CMK (cell line): ENCODE measurements at regions not wholly inside any gene's neighbourhood (a gene's known extent, or its start where the extent isn't known, plus 50 kb on each side); places are given as distances from the start of the nearest gene placed in this dataset.
"Not testable (repeated sequence)": the region's sequence is repeated elsewhere in the genome, so short reads cannot be mapped to it uniquely, and the experiment has no call there.

Experiments used
- DNase-seq: peaks from one replicate; pipeline ENCODE4 v3.0.0-alpha.2; 2010; ENCODE audit warnings: low read depth

DNA sequence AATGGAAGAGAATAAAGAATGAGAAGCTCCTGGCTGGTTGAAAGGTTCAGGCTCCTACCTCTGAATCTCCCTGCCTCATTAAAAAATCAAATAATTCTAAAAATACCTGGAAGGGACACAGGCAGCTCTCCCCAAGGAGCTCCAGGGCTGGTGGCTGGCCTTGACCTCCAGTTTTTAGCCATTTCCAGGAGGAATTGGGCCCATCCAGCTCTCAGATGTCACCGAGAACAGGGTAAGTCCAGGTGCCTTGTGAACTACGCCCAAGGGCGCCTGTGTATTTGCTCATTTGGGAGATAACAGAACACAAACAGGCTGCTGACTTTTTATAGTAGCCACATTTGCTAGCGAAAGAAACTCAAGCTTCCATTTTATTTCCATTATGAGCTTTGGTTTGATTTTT, 321.0 kb upstream of the C1orf174 start:
- no peak for DNase-seq

DNA sequence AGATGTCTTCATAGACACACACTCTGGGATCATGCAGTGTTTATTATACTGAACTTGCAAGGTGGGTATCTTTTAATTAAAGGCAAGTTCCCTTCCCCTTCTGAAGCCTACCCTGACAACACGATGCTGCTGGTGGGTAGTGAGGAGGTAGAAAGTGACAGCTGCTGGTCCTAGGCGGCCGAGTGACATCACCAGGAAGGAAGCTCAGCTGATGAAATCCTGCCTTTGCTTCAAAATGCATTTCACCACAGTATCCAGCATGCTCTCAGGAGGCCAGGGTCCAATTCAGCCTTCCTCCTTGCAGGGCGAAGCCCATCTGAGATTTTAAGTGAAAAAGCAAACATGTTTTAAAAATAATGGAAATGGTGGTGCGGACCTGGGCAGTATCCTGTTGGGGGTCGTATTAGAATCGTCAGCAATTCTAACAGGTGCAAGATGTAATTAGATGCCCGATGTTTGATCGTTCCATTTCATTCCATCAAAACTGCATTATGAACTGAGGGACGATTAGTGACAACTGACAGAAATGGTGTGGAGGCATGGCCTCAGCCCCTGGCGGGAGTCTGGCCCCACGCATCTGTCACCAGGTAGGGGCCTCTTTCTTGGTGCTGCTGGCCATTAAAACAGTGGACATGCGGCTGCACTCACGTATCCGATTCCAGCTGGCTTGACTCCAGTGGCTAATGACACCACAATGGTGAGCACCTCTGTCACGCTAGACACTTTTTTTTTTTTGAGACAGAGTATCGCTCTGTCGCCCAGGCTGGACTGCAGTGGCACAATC, 324.8 kb upstream of the C1orf174 start:
- DNase-seq, result no peak

DNA sequence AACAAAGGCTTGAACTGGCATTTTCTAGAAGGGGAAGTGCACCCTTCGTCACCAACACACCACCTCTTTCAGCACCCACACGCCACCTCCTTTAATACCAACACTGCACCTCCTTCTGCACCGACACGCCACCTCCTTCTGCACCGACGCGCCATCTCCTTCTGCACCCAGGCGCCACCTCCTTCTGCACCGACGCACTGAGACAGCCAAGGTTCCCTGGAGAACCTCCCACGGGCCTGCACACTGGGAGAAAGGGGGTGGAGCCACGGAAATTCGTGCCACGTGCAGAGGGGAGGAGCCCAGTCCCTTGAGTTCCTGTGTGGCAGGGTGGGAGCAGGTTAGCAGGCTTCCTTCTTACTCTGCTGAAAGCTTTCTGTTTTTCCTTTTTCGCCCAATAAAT, 327.9 kb upstream of the C1orf174 start:
- no peak for DNase-seq

DNA sequence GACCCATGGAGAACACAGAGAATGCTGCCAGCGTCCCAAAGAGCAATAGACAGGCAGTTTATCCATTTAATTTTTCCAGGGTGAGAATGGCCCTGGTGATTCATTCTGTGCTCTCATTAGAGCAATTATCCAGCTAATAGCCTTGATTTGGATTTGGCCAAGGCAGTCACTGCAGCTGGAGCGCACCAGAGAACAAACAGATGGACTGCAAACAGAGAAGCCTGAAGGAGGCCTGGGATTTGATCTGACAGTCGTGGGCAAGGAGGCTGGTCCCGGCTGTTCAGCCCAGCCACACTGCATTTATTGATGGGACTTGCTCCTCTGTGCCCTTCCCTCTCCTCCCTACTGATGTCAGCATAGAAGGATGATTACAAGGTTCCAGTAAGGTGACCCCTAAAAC, 353.9 kb upstream of the C1orf174 start:
- no peak for DNase-seq

DNA sequence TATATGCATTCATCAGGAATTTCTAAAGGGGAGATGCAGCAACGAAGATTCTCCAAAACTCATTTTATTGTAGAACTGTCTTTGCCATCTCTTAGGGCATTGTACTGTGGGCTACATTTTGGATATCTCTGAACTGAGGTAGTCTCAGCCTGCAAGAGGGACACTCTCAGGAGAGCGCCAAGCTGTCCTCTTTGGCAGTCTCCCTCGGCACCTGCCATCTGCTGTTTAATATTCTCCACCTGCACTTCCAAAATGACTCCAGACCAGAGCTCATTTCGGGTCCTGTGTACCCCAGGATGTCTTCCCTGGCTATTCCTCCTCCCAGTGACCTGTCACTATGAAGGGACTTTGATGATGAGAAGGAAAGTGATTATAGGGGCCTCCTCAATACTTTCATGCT, 356.3 kb upstream of the C1orf174 start:
- DNase-seq, result no peak

DNA sequence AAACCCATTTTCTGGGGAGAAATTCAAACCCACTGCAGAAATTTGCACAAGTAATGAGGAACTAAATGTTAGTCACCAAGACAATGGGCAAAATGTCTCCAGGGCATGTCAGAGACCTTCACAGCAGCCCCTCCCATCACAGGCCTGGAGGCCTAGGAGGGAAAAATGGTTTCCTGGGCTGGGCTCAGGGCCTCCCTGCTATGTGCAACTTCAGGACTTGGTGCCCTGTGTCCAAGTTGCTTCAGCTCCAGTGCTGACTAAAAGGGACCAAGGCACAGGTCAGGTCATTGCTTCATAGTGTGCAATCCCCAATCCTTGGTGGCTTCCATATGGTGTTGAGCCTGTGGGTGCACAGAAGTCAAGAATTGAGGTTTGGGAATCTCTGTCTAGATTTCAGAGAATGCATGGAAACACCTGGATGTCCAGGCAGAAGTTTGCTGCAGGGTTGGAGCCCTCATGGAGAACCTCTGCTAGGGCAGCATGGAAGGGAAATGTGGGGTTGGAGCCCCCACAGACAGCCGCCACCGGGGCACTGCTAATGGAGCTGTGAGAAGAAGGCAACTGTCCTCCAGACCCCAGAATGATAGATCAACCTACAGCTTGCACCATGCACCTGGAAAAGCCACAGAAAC, 358.2 kb upstream of the C1orf174 start:
- DNase-seq, result not testable (repeated sequence)

DNA sequence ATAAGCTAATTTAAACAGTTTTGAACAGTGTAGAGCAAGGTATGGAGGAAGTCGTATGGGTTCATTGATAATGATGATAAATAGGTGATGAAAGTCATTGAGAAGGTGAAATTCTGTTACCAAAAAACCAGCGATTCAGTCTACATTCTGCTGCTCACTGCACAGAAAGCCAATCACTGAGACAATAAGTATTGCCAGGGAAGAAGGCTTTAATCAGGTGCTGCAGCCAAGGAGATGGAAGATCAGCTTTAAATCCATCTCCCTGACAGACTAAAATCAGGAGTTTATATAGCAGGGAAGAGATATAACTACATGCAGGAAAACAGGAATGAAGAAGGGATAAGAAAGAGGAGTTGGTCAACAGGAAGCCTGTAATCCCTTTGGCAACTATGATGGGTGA, 361.3 kb upstream of the C1orf174 start:
- no peak for DNase-seq

DNA sequence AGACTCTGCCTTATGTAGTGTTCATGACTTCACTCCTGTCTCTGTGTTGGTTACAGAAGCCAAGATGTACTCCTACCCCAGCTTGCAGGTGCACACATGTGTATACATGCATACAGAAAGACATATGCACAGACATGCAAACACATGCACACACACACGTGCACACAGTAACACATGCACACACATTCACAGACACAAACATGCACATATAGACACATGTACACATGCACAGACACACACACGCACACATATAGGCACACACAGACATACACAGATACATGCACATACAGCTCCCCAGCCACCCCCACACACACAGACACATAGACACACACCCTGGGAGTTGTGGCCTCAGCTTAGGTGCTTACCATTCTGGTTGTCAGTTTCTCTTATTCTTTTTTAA, 362.6 kb upstream of the C1orf174 start:
- no peak for DNase-seq

DNA sequence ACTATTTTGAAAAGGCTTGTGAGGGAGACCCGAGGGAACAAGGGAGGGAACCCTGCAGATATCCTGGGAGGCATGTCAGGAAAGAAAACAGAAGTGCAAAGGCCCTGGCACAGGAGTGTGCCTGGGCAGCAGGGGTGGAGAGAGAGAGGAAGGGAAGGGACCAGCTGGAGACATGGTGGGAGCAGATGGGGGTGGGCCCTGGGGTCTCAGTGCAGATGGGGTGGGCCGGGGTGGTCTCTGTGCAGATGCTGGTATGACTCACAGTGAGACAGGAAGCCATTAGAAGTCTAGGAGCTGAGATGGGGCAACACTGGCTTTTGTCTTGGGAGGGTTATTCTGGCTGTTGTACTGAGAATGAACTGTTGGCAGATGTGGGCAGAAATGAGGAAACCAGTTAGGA, 363.6 kb upstream of the C1orf174 start:
- no peak for DNase-seq

DNA sequence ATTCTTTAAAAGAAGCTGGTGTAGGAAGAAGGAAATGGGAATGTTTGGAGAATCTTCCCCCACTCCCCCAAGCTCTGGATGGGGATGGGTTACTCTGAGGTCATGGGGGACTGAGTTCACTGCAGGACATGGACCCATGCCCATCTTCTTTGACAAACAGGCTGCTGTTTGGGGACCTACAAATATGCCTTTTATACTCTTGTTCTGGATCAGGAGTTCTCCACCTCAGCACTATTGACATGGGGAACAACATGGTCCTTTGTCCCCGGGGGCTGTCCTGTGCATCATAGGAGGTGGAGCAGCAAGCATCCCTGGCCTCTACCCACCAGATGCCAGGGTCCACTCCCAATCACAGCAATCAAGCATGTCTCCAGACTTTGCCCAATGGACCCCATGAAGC, 365.8 kb upstream of the C1orf174 start:
- no peak for DNase-seq

DNA sequence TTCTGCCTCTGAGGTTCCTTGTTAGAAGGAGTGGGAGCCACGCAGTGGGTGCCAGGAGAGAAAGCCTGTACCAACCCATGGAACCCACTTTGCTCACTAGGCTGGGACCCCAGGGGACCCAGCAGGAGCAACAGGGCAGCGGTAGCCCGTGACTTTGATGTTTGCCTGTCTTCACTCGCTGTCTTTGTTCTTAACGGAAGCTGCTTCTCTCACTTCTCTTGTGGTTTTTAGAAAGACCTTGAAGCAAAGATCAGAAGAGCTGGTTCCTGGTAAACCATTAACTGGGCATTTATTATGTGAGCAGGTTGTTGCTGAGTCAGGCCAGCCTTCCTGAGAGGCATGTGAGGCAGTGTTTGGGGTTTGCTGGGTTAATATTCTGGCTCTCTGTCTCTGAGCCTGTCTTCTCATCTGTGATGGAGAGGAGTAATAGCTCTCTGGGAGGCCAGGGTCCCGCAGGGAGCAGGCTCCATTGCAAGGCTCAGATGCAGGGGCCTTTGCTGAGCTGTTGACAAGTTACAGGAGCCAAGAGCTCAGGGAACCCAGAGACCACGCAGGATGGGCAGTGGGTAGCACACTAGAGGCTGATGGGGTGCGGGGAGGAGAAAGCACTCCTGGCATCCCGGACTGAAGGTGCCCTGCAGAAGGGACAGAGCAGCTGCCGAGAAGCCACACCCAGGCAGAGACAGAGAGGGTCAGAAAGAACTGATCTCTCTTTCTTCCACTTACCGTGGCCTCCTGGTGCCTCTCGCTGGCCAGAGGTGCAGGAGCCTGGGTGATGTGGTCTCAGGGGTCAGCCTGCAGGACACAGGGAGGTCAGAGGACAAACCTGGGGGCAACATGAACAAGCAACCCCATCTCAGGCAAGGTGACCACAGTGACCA, 367.5 kb upstream of the C1orf174 start:
- DNase-seq, result no peak

DNA sequence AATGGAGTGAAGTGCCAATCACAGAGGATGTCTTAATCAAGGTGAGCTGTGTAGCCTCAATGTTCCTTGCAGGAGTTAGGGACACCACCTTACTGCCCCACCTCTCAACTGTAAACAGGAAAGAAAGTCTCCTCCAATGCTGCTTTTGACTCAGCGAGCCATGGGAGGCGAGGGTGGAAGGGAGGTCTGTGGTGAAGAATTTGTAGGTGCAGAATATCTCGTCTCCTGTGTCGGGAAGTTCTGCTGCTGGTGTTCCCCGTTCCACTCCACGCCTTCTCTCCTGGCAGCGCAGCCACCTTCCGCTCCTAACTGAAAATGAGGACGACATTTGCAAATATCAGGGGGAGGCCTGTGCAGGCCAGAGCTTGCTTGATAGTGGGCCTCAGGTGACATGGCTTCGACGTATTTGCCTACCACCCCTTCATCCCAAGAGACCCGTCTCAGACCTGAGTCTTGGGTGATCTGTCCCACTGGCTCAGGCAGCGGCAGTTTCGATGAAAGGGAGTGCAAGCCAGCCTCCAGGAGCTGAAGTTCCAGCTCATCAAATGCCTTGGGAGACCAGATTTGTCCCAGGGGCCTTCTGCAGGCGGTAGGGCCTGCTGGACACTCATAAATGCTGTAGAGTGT, 368.3 kb upstream of the C1orf174 start:
- DNase-seq, result no peak

DNA sequence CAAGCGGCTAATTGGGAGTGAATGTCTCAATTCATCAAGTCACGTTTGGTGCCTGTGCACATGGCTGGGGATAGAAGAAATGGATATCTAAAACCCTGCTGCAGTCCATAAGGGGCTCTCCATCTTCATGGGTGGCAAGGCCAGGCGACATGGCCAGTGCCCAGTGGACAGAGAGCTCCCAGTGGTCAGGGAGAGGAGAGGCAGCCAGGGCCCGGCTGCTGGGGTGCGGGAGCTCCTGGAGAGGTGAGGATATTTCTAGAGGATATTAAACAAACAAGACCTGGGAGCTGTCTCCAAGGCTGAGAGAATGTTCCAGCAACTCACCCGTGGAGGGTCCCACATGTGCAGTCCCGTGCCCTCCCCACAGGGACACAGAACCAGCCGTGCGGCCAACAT, 368.8 kb upstream of the C1orf174 start:
- DNase-seq, result no peak

DNA sequence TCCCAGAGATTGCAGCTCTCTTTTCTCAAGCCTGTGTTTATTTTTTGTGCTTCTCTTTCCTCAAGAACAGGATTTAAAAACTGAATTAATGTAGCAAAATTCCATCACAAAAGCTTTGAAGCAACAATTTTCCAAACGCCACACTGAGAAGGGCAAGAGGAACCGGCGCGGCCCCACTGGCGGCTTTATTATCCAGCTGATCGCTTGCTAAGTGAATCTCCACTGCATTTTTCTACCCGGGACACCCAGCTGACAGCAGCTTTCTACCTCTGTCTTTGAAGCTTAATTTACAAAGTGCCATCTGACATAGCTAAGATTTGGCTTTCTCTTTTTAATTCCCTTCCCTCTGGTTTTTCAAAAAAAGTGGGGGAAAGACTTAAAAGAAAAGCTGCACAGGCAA, 369.3 kb upstream of the C1orf174 start:
- DNase-seq, result no peak

DNA sequence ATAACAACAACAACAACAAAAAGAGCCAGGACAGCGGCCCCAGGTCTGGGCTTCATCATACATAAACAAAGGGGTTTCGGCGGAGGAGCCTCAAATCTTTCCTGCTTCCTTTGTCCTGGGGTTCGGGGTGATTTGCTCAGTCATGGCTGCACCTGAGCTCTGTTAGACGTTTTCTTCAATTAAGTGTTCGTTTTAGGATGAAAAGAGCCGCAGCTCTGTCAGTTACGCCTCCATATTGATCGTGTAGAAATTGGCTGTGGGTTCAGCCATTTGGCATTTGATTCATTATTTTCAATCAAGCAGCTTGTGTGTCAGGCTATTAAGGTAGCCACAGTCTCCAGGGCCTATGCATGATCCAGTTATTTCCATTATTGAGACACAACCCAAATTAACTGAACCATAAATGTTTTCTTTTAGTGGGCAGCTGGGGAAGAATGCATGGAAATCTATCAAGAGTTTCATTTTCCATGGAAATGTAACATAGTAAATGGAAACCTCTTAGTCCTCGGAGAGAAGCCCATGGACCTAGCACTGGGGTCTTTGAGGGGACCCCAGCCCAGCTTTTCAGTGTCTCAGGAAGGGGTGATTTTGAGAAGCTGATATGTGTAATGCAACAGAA, 370.0 kb upstream of the C1orf174 start:
- no peak for DNase-seq

DNA sequence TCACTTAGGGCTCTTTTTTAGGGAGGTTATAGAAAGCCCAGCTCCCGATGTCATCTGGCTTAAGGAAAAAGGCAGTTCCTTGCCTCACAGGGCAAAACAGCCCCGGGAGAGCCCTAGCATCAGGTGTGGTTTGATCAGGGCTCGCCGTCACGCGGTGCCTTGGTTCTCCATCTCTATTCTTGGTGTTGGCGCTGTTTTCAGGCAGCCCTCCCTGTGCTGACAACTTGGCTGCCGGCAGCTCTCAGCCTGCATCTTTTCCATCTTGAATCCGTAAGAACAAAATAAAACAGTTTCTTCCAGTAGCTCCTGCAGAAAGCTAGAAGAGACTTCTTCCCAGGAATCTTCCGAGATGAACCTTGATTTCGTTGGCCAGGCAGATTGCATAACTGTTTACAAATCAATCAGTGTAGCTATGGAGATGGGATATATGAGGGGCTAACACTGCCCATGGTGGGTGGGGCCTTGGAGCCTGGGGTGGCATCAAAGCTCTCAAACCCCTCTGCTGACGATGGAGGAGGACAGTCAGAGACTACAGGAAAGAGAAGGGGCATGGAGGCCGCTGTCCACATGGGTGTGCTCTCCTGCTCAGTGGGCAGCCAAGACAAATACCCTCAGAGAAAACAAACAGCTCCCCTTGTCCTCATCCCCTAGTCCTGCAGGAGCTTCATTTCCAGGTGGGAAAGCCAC, 370.7 kb upstream of the C1orf174 start:
- no peak for DNase-seq

DNA sequence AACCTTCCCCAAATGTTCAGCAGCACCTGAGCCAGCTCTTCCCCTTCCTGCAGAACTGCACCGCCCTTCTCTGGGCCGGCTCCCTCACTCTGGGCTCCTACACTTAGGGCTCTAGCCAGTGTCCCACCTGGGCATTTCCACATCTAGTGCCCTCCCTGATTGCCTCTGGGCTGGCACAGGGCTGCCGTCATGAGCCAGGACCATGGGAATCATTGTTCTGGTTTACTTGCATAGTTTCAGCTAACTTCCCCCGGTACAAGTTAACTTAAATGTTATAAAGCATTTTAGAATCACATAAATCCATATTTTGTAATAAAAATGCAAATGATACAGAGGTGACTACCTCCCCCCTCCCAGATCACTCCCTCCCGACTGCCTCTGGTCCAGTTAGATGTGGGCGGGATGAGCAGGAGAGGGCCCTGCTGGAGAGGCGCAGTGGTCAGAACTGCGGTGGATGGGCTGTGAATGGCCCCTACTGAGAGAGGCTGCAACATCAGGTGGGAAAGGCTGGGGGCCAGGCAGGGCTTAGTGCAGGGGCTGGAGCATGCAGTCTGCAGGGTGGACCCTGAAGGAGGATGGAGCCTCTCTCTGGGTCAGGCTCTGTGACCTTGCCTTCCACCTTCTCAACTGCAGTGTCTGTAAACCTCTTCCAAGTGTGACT, 371.4 kb upstream of the C1orf174 start:
- DNase-seq, result no peak

DNA sequence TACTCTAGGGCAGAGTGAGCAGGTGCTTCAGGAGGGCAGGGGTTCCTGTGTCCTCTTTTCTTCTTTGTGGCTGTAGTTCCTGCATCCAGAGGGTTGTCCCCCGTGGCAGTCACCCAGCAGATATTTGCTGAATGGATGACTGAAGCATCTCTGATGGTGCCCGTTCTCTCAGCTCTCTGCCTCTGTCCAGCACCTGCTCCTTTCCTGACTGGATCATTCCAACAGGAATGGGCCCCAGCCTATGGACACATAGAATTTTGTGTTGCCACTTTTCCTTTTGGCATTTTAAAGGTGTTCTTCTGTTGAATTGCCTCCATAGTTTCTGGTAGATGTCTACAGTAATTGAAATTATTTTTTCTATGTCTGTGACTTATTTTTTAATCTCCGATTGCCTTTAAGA, 372.5 kb upstream of the C1orf174 start:
- no peak for DNase-seq

DNA sequence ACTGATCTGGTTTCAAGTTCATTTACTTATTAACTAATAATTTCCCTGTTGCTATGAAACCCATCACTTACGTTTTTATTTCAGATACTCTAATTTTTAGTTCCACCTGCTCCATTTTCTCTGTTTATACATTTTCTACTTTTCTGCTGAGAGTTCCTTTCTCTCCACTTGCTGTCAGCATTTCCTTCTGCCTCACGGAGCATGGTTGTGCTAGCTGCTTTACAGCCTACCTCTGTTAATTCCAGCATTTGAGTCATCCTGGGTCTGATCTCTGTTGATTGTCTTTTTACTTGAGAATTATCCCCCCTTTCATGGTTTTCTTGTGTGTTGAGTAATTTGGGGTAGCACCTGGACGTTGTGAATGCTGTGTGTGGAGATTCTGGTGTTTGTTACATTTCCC, 373.2 kb upstream of the C1orf174 start:
- DNase-seq, result no peak

DNA sequence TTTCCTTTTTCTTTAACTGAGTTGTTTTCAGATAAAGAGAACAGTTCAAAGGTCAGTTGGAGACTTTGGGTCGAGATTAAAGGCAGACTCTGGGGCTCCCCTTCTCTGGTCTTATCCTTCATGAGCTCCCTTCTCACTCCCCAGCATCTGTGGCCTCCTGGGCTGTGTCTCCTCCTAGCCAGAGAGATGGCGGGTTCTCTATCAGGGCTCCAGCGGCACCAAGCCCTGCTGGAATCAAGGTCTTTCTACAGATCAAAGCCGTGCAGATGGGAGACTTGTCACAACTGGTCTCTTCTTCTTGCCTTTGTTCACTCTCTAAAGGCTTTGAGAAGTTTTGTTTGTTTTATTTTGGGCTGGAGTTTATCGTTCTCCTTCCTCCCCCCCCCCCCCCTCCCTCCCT, 373.7 kb upstream of the C1orf174 start:
- no peak for DNase-seq

DNA sequence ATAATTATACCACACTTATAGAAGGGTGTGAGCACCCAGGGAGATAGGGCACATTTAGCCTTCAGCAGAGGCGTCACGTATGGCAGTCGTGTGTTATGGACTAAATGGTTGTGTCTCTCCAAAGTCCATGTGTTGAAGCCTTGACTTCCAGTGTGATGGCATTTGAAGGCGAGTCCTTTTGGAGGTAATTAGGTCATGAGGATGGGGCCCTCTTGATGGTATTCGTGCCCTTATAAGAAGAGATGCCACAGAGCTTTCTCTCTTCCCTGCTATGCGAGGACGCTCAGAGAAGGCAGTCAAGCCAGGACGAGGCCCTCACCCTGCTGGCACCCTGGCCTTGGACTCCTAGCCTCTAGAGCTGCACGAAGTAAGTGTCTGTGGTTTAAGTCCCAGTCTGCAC, 375.0 kb upstream of the C1orf174 start:
- no peak for DNase-seq
